ENCODE measurements at regions not wholly inside any gene's neighbourhood (a gene's known extent, or its start where the extent isn't known, plus 50 kb on each side); places are given as distances from the start of the nearest gene placed in this dataset.
A peak's percentile ranks its signal among the peaks of the same experiment; 100 is the strongest.

DNA sequence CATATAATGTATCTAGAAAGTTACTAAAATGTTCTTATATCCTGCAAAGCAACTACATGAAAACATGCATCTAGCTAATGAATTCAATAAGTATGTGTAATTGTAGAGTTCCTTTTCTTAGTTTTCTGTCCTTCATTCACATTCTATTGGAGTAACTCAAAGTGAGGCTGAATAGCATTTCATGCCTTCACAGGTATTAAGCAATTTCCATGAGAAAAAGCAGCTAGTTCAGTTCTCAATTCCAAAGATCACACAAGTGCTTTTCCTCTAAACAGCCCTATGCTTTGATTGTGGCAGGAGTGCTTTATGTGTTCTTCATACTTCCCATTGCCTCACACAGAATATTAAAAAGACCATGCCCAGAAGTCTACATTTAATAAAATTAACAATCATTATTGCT, 274.9 kb downstream of the RFPL4B start:
- POLR2A ChIA-PET = no interaction called here
- no peak overlapping the region for H3K4me3 ChIP-seq (ENCODE audit: low read depth, low read length)
- TF ChIP-seq, protein P1, sequence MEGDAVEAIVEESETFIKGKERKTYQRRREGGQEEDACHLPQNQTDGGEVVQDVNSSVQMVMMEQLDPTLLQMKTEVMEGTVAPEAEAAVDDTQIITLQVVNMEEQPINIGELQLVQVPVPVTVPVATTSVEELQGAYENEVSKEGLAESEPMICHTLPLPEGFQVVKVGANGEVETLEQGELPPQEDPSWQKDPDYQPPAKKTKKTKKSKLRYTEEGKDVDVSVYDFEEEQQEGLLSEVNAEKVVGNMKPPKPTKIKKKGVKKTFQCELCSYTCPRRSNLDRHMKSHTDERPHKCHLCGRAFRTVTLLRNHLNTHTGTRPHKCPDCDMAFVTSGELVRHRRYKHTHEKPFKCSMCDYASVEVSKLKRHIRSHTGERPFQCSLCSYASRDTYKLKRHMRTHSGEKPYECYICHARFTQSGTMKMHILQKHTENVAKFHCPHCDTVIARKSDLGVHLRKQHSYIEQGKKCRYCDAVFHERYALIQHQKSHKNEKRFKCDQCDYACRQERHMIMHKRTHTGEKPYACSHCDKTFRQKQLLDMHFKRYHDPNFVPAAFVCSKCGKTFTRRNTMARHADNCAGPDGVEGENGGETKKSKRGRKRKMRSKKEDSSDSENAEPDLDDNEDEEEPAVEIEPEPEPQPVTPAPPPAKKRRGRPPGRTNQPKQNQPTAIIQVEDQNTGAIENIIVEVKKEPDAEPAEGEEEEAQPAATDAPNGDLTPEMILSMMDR (IDR thresholded peaks at IDR 0.05; ENCODE audit: insufficient read depth, low read length, missing control alignments) = no peak
- DNase-seq (ENCODE audit: low read depth, low spot score) = no peak
- CTCF ChIA-PET = no interaction called here

DNA sequence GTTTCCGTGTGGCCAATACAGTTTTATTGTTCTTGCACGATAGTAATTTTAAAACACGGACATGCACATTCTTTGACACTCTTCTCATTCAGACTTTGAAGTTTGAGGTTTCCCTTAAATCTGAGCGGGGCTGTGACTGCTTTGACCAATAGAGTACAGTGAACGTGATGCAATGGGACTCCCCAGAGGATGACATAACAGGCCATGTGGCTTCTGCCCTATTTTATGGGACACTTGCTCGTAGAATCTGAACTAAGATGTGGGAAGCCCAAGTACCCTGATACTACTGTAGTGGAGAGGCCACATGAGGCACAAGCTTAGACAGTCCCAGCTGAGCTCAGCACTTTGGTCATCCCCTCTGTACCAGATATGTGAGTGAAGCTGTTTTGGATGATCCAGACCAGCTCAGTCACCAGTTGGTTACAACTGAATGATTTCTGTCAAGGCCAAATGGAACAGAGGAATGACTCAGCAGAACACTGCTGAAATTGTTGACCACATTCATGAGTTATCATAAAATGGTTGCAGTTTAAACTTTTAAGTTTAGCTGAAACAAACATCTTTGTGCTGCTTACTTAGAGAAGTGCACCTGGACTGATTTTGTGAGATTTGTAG, 279.4 kb downstream of the RFPL4B start:
- peak; percentile 17 for DNase-seq (ENCODE audit: low read depth, low spot score)
- H3K4me3 ChIP-seq (ENCODE audit: low read depth, low read length) = no peak overlapping the region
- ChIA-PET CTCF (interaction anchor here (1.1 kb wide), 1 partner anchor 9 kb away, joined by 4 read pairs; no protein-coding TSS in a partner anchor), POLR2A (no interaction called here)
- TF ChIP-seq, protein P1 (IDR thresholded peaks at IDR 0.05; ENCODE audit: insufficient read depth, low read length, missing control alignments) = no peak

DNA sequence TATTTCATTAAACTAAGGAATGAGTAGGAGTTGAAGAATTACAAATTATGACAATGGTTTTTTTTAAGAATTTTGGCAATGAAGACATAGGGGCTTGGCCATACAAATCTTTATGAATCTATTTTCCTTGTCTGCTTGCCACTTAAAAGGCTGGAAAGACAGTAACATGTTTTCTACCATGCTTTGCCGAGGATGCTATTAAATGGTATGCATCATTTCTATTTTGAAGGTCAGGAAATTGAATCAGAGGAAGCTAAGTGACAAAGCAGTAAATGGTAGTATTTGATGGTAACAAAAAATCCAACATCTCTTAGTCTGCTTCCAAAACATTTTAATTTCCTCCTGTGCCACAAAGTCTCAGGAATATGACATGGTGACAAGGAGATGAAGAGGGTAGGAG, 287.2 kb downstream of the RFPL4B start:
- TF ChIP-seq, protein P1 (IDR thresholded peaks at IDR 0.05; ENCODE audit: insufficient read depth, low read length, missing control alignments) = no peak
- DNase-seq (ENCODE audit: low read depth, low spot score) = no peak
- ChIA-PET CTCF (no interaction called here), POLR2A (no interaction called here)
- no peak overlapping the region for H3K4me3 ChIP-seq (ENCODE audit: low read depth, low read length)

DNA sequence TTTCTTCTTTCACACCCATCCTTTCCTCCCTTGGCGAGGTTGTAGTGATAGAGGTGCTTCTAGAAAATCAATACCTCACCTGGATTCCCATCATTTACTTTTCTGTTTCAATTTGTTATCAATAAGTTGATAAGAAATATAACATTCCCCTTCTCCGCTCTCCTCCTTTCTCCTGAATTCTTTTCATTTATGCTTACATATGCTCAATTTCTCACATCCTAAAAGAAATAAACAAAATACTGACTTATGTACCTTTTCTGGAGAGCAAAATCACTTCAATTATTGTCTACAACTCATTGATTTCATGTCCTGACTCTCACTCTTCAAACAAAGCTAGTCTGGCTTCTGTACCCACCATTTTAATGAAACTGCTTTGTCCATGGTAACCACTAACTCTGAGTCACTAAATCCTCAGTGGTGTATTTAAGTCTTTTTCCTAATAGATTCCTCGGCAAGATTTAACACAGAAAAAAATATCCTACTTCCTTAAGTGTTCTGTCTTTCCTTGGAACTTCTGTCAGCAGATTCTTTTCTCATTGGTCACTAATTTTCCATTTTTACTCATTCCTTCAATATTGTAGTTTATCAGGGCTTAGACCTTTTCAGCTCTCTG, 289.6 kb downstream of the RFPL4B start:
- H3K4me3 ChIP-seq (ENCODE audit: low read depth, low read length) = no peak overlapping the region
- peak; percentile 55 for DNase-seq (ENCODE audit: low read depth, low spot score)
- TF ChIP-seq, protein P1 (IDR thresholded peaks at IDR 0.05; ENCODE audit: insufficient read depth, low read length, missing control alignments) = no peak
- ChIA-PET CTCF (no interaction called here), POLR2A (no interaction called here)

- no peak overlapping the region for H3K4me3 ChIP-seq (ENCODE audit: low read depth, low read length)
- peak; percentile 34 for DNase-seq (ENCODE audit: low read depth, low spot score)
- ChIA-PET POLR2A (no interaction called here), CTCF (no interaction called here)
- TF ChIP-seq, protein P1 (IDR thresholded peaks at IDR 0.05; ENCODE audit: insufficient read depth, low read length, missing control alignments) = no peak
Observed at GRCh38 chr6:112639391-112639831, 292.3 kb downstream of the RFPL4B start.

GRCh38 chr6:112640891-112641290, 293.8 kb downstream of the RFPL4B start:
- TF ChIP-seq, protein P1 (IDR thresholded peaks at IDR 0.05; ENCODE audit: insufficient read depth, low read length, missing control alignments) = no peak
- H3K4me3 ChIP-seq (ENCODE audit: low read depth, low read length) = no peak overlapping the region
- peak; percentile 59 for DNase-seq (ENCODE audit: low read depth, low spot score)
- ChIA-PET POLR2A (interaction anchor here (0.6 kb wide), 1 partner anchor 24 kb away, joined by 3 read pairs; no protein-coding TSS in a partner anchor), CTCF (no interaction called here)
